ENCODE measurements at regions not wholly inside any gene's neighbourhood (a gene's known extent, or its start where the extent isn't known, plus 50 kb on each side); places are given as distances from the start of the nearest gene placed in this dataset.
A peak's percentile ranks its signal among the peaks of the same experiment; 100 is the strongest.
"Not testable (repeated sequence)": the region's sequence is repeated elsewhere in the genome, so short reads cannot be mapped to it uniquely, and the experiment has no call there.

GRCh38 chr2:131643180-131643579 is 115.5 kb downstream of the CCDC74A start:
- FAIRE-seq; intact Hi-C loops (cut with micrococcal nuclease); H3K9me1 ChIP-seq (ENCODE audit: control insufficient read depth, insufficient read depth, low read length); CTCF ChIA-PET (ENCODE audit: low intra/inter-chr PET ratio); H3K4me2 ChIP-seq (ENCODE audit: insufficient read depth, low read length); H2AFZ ChIP-seq (ENCODE audit: low read depth, low read length); H3K36me3 ChIP-seq (ENCODE audit: control insufficient read depth, insufficient read depth, low read length); H3K9me3 ChIP-seq (replicated peaks; ENCODE audit: control insufficient read depth, insufficient read depth, low read depth, low read length); H3K27ac ChIP-seq (ENCODE audit: extremely low read depth, low read depth, low read length); H3K9ac ChIP-seq (ENCODE audit: insufficient read depth in 1 of 2, low read depth in 2 of 2, low read length in 2 of 2); POLR2A ChIA-PET; H3K79me2 ChIP-seq (ENCODE audit: control insufficient read depth, insufficient read depth, low read length); H3K4me3 ChIP-seq; in situ Hi-C loops (cut with MboI); ATAC-seq; H4K20me1 ChIP-seq (replicated peaks; ENCODE audit: control insufficient read depth, insufficient read depth, low read length); BruUV-seq (replicated peaks); DNase-seq (ENCODE audit: extremely low read depth in 1 of 4, low spot score in 3 of 4); H3K27me3 ChIP-seq (ENCODE audit: control insufficient read depth in 2 of 2, insufficient read depth in 2 of 2, low read length in 2 of 2): not testable (repeated sequence)
- 5% methylated on average over 3 of the region's 3 CpGs for WGBS (ENCODE audit: insufficient coverage, low coverage, missing lambda C conversion rate)
- peaks cover 7 to 17% of the 10 kb centered on the region in 2 experiments; a peak in 4 of 5 replicates for H3K4me1 ChIP-seq (replicated peaks in 1 of 2; ENCODE audit: control insufficient read depth in 2 of 2, insufficient read depth in 2 of 2, low read length in 2 of 2)
- TF ChIP-seq HDAC1 (IDR thresholded peaks at IDR 0.05) = peak in 1 of 2 experiments; percentile 60; a peak in 2 of 4 replicates
- TF ChIP-seq DPF2 (IDR thresholded peaks at IDR 0.05) = 0 out of 2 replicates have a peak, but pooled peaks have one; percentile 16
- TF ChIP-seq NFE2 (IDR thresholded peaks at IDR 0.05; ENCODE audit: low read depth) = peak; percentile 57; the same call in 1 of the 2 replicates
- peak; percentile 67 to 75; a peak in 3 of 4 replicates for TF ChIP-seq KDM1A (IDR thresholded peaks at IDR 0.05)
- peak; percentile 46 for TF ChIP-seq MAFG (tag; conservative IDR thresholded peaks at IDR 0.05)

GRCh38 chr2:131645177-131645765 is 117.6 kb downstream of the CCDC74A start:
- no TSS peak for BruUV-seq (replicated peaks)
- no peak overlapping the region for H3K4me2 ChIP-seq (ENCODE audit: insufficient read depth, low read length)
- in situ Hi-C loops (cut with MboI) (no loop called here), intact Hi-C loops (cut with micrococcal nuclease) (no loop called here)
- TF ChIP-seq MAX (CRISPR knock-in tag; IDR thresholded peaks at IDR 0.05) = peak; percentile 61
- TF ChIP-seq ZBTB34 (CRISPR knock-in tag; IDR thresholded peaks at IDR 0.05) = no peak
- no peak overlapping the region for H2AFZ ChIP-seq (ENCODE audit: low read depth, low read length)
- H3K27ac ChIP-seq (ENCODE audit: extremely low read depth, low read depth, low read length) = no peak overlapping the region; the same call in 2 of the 3 replicates
- no peak for ATAC-seq
- peaks cover 7 to 16% of the 10 kb centered on the region in 2 experiments; a peak in 4 of 5 replicates for H3K4me1 ChIP-seq (replicated peaks in 1 of 2; ENCODE audit: control insufficient read depth in 2 of 2, insufficient read depth in 2 of 2, low read length in 2 of 2)
- H3K27me3 ChIP-seq (ENCODE audit: control insufficient read depth in 2 of 2, insufficient read depth in 2 of 2, low read length in 2 of 2) = no peaks in the 10 kb centered on the region
- no peak for FAIRE-seq
- no peaks in the 10 kb centered on the region for H3K79me2 ChIP-seq (ENCODE audit: control insufficient read depth, insufficient read depth, low read length)
- H4K20me1 ChIP-seq (replicated peaks; ENCODE audit: control insufficient read depth, insufficient read depth, low read length) = no peaks in the 10 kb centered on the region
- WGBS (ENCODE audit: insufficient coverage, low coverage, missing lambda C conversion rate) = 88% methylated on average over 13 of the region's 14 CpGs
- H3K9me1 ChIP-seq (ENCODE audit: control insufficient read depth, insufficient read depth, low read length) = no peaks in the 10 kb centered on the region
- DNase-seq (ENCODE audit: extremely low read depth in 1 of 4, low spot score in 3 of 4) = no peak
- no peak overlapping the region for H3K9ac ChIP-seq (ENCODE audit: insufficient read depth in 1 of 2, low read depth in 2 of 2, low read length in 2 of 2)
- POLR2A ChIA-PET = no interaction called here
- no peak overlapping the region for H3K4me3 ChIP-seq
- peaks cover 5% of the 10 kb centered on the region; the same call in 2 of the 3 replicates for H3K36me3 ChIP-seq (ENCODE audit: control insufficient read depth, insufficient read depth, low read length)
- H3K9me3 ChIP-seq (replicated peaks; ENCODE audit: control insufficient read depth, insufficient read depth, low read depth, low read length) = no peaks in the 10 kb centered on the region
- CTCF ChIA-PET (ENCODE audit: low intra/inter-chr PET ratio) = no interaction called here

- H3K4me3 ChIP-seq; H3K36me3 ChIP-seq (ENCODE audit: control insufficient read depth, insufficient read depth, low read length); FAIRE-seq; H3K4me2 ChIP-seq (ENCODE audit: insufficient read depth, low read length); H3K27ac ChIP-seq (ENCODE audit: extremely low read depth, low read depth, low read length); H3K4me1 ChIP-seq (replicated peaks in 1 of 2; ENCODE audit: control insufficient read depth in 2 of 2, insufficient read depth in 2 of 2, low read length in 2 of 2); H3K79me2 ChIP-seq (ENCODE audit: control insufficient read depth, insufficient read depth, low read length); in situ Hi-C loops (cut with MboI); CTCF ChIA-PET (ENCODE audit: low intra/inter-chr PET ratio); ATAC-seq; POLR2A ChIA-PET; intact Hi-C loops (cut with micrococcal nuclease); H2AFZ ChIP-seq (ENCODE audit: low read depth, low read length); H3K9me3 ChIP-seq (replicated peaks; ENCODE audit: control insufficient read depth, insufficient read depth, low read depth, low read length); H3K9me1 ChIP-seq (ENCODE audit: control insufficient read depth, insufficient read depth, low read length); BruUV-seq (replicated peaks); H3K9ac ChIP-seq (ENCODE audit: insufficient read depth in 1 of 2, low read depth in 2 of 2, low read length in 2 of 2); H4K20me1 ChIP-seq (replicated peaks; ENCODE audit: control insufficient read depth, insufficient read depth, low read length); DNase-seq (ENCODE audit: extremely low read depth in 1 of 4, low spot score in 3 of 4); H3K27me3 ChIP-seq (ENCODE audit: control insufficient read depth in 2 of 2, insufficient read depth in 2 of 2, low read length in 2 of 2): not testable (repeated sequence)
- WGBS (ENCODE audit: insufficient coverage, low coverage, missing lambda C conversion rate) = 79% methylated on average over 15 of the region's 15 CpGs
Measured at GRCh38 chr2:131646220-131646619, 118.5 kb downstream of the CCDC74A start.

Measured in K562 (cell line).